CMK (cell line): ENCODE measurements at regions not wholly inside any gene's neighbourhood (a gene's known extent, or its start where the extent isn't known, plus 50 kb on each side); places are given as distances from the start of the nearest gene placed in this dataset.

Experiments used
- DNase-seq: peaks from one replicate; pipeline ENCODE4 v3.0.0-alpha.2; 2010; ENCODE audit warnings: low read depth

DNA sequence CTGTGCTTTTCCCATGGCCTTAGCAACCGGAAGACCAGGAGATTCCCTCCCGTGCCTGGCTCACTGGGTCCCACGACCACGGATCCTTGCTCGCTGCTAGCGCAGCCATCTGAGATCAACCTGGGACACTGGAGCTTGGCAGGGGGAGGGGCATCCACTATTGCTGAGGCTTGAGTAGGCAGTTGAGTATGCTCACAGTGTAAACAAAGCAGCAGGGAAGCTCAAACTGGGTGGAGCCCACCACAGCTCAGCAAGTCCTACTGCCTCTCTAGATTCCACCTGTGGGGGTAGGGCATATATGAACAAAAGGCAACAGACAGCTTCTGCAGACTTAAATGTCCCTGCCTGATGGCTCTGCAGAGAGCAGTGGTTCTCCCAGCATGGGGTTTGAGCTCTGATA, 697.0 kb downstream of the SORCS1 start:
- DNase-seq, result no peak

DNA sequence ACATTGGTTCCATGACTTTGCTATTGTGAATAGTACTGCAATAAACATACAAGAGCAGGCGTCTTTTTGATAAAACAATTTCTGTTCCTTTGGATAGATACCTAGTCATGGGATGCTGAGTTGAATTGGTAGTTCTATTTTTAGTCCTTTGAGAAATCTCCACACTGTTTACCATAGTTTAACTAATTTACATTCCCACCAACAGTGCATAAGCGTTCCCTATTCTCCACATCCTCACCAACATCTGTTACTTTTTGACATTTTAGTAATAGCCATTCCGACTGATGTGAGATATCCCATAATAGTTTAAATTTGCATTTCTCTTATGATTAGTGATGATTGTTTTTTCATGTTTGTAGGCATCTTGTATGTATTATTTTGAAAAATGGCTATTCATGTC, 707.0 kb downstream of the SORCS1 start:
- no peak for DNase-seq

DNA sequence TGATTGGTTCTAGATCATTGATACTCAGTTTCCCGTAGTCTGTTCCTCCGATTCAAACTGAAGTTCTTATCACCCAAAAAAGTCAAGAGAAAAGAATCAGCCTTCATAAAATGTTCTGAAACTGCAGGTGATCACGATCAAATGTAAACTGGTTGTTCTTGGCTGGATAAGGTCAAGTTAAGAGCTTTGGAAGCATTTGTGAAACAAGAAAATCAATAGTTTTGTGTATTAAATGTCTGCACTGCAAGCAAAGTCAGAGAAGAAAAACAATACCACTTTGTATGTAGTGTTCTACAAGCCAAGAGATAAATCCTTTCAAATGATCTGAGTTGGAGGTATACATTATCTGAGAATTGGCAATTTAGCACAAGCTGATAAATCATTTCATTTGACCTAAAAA, 710.3 kb downstream of the SORCS1 start:
- no peak for DNase-seq

DNA sequence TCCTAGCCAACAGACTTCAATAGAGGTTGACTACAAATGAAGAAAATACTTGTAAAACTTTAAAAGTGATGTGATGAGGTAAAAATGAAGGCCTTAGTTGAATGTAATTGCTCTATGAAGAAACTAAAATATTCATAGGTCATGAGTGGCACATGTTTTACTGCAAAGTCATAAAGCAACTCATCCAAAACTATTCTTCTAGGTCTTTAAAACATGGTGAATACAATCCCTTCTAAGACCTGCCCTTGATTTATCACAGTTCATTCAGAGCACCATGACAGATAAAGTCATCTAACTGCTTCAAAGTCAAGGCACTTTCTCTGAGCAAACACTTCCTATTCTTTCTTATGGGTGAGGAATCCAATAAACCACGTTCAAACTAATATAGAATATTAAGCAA, 713.5 kb downstream of the SORCS1 start:
- DNase-seq, result no peak

DNA sequence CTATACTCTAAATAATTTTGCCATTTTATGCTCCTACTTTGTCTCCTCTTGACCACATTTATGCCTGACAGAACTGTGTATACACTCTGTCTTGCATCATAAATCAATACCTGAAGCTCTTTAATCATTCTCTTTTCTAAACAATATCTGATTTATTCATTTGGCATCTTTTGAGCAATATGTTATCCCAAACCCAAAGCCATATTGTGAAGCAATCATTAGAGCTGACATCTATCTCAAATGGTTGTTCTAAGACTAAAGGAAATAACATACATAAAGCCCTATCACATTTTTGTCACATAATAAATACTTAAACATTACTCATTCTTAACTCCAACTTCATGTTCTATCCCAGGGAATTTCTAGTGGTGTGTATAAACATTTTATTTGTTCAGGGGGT, 717.6 kb downstream of the SORCS1 start:
- no peak for DNase-seq

DNA sequence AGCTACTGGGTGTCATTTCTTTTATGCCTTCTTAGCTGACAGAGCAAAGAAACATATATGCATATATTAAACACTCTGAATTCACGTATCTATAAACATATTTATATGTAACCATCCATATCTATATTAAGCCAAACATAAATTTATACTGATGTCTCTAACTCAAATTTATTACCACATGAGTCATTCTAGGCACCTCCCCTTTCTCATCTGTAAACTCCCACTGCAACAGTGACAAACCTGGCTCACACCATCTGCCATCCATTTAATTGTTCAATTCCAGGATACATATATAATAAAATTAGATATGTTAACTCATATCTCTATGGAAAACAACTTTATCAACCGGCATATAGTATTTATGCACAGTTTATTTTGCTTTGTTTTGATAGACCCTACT, 722.3 kb downstream of the SORCS1 start:
- DNase-seq, result no peak

DNA sequence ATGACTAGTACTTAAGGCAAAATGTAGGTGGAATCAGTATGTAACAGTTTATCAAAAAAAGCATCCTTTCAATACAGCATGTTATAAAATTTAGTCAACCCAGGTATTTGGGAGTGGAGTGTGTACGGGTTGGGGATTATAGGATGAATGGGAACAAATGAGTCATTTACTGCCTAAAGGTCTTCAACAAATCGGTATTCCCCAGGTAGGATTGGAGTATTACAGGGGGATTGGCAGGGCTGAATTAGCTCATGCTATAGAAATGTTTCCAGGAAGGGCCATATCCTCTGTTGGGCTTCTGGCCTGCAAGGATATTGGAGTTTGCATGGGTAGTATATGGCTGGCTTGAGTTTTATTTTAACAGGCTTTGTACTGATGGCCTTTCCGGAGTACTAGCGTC, 723.7 kb downstream of the SORCS1 start:
- DNase-seq, result no peak

DNA sequence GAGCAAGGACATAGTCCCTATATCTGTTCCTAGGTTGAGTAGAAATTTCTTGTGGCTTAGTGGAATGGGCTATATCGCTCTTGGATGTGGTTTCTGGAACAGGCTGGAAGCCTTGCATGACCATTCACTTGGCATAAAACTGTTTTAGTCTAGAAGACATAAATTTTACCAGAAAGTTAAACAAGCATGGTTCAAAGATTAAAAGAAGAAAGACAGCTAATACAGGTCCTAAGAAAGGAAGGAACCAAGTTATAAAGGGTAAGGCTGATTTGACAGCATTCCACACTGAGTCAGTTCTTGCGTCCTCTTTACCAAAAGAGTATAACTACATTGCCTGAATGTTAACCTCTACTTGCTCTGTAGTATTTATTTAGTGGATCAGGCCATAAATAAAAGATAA, 724.2 kb downstream of the SORCS1 start:
- DNase-seq, result no peak

DNA sequence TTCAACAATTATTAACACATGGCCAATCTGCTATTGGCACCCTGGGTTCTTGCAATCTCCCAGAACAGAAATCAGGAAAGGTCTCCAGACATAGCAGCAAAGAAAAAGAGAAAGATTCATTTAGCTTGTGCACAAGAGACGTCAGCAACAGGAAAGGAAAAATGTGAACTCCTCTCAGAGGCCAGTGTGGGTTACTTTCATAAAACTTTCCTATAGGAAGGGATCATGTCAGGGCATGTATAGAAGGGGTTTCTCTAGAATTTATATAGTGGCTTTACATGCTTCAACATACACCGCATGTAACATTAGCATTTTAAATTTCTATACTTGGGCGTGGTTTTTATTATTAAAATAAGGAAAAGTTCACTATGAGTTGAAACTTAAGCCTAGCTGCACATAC, 725.1 kb downstream of the SORCS1 start:
- no peak for DNase-seq

DNA sequence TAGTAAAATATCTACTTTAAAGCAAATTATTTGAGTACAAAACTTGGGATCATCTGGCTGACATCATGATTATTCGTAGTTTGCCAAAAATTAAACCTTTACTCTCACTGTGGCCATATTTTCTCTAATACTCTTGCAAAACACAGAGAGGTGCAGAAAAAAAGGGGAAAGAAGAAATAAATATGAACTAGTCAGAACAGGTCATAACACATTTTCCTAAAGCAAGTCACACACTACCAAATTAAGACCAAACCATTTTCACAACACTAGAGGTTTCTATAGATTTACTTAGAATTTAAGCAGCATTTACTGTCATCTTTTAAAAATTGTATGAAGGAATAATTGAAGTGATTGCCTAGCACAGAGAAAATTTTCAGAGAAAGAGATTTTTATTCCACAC, 726.1 kb downstream of the SORCS1 start:
- no peak for DNase-seq

DNA sequence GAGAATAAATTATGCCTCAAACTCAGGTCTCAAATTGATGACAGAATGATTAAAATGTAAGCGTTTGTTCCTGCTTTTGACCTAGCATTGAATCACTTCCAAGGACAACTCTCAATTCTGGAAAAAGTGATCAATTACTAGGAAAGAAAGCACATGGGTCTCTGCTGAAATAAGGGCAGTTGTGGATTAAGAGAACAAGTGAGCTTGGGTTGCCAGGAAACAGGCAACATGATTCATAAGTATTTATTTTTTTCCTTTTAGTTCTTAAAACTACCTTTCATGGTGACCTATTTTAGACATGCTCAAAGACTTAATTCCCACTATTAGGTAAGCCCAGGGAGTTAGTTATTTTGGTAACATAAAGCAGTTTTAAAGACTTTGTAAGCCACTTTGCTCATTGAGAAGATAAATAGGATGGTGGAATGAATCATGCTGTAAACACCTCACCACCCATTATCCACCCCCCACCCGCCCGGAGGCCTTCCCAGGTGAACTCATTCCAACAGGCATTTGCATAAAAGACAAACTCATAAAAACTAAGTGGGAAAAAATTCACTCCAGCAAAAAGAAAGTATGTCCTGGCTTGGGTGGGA, 728.3 kb downstream of the SORCS1 start:
- DNase-seq, result no peak

DNA sequence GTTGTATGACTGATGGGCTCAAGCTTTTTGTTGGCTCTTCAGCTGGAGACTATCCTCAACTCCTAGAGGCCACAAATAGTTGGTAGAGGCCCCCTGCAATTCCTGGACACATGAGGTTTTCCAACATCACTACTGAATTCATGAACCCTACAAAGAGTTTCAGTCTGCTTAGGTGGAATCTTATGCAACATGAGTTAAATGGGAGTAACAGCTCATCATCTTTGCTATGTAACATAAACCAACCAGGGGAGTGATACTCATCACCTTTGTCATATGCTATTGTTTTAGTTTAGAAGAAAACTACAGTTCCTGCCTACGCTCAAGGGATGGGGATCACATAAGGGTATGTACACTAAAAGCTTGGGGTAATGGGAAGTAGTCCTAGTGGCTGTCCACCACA, 729.4 kb downstream of the SORCS1 start:
- DNase-seq, result no peak

DNA sequence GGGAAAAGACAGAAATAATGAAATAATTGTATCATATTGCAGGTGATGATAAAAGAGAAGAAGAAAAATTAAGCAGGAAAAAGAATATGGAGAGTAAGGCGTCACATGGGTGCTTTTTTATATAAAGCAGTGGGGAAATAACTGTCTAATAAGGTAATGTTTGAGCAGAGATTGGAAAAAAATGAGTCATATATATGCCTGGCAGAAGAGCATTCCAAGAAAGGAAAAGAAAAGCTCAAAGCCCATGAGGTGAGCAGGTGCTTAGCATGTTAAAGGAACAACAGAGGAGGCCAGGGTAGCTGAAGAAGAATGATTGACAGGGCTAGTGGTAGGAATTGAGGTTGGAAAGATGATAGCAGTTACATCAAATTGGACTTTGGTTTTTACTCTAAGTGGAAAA, 739.5 kb downstream of the SORCS1 start:
- no peak for DNase-seq

DNA sequence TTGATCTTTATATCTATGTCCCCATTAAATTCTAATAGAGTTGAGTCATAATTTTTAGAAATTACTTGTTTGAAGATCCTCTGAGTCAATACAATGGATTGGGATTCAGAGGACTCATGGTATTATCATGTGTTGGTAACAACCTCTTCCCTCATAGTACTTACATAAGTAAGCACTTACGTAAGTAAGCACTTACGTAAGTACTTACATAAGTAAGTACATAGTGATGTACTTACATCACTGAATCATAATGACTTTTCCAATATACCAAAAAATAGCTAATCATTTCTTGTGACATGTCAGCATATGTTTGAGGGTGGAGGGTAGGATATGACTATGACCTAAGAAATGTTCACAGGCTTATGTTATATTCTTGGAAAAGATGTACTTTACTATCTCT, 740.5 kb downstream of the SORCS1 start:
- DNase-seq, result no peak

DNA sequence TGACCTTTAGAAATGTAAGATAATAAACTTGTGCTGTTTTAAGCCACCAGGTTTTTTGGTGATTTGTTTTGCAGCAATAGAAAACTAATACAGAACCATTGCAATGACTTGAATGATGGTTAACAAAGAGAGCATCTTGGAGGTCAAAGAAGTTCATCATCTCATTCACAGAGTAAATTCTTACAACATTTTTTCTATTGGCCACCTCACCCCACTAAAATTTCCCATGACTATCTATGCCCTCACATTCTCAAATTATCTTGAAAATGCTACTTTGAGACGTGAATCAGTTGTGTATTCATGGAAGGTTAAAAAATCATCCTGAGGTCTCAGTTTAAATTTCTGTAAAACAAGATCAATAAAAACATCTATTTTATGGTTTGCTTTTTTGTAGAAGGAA, 754.2 kb downstream of the SORCS1 start:
- no peak for DNase-seq

DNA sequence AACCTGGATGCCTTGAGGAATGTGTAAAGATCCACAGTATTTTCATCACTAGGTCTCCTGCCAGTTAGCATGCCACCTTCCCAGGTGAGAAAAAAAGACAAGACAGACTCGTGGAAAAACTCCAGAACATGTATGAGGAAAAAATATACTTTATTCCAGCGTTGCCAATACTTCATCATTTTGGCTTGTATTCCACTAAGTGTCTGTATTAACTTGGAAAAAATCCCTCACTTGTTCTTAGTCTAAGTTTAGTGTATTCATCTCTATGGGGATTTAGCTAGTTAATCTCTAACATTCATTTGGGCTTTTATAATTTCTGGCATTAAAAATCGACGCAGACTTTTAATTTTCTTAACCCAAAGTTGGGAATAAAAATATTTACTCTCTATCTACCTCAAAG, 759.4 kb downstream of the SORCS1 start:
- DNase-seq, result no peak

DNA sequence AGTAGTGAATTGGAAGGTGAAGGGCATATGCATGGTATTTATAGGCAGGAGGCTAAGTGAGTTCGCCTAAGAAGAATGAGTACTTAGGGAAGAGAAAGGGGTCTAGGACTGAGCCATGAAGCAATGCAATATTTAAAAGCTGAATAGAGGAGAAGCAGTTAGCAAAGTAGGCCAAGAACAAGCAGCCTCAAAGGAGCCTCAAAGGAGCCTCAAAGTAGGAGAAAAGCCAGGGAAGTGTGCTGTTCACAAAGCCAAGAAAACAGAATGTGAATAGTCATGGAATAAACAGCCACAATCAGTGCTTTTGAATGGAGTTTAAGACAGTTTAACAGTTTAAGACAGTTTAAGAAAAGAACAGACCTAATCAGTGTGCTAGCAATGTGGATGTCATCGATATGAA, 762.0 kb downstream of the SORCS1 start:
- no peak for DNase-seq

DNA sequence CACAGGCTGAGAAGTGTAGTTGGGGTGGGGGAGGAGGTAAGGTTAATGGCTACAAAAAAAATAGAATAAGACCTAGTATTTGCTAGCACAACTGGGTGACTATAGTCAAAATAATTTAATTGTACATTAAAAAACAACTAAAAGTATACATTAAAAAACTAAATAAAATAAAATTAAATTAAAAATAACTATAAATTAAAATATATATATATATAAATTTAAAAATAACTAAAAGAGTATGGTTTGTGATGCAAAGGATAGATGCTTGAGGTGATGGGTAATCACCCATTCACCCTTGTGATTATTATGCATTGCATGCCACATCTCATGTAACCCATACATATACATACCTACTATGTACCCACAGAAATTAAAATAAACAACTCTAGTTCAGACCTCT, 762.5 kb downstream of the SORCS1 start:
- no peak for DNase-seq

DNA sequence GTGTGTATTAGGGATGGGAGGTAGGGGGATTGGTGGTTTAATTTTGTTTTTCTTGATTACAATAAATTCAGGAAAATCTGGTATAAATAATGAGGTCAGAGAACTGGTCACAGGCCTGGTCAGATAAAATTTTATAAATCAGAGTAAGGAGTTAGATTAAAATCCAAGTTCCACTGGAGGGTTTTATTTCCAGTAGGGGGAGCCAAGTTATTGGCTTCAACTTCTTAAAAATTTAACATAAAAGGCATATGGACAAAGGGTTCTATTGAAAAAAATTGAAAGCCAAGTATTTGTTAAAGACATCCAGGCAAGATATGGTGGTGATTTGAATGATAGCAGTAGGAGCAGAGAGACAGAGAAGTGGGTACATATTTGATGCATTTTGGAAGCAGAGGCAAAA, 763.3 kb downstream of the SORCS1 start:
- no peak for DNase-seq

DNA sequence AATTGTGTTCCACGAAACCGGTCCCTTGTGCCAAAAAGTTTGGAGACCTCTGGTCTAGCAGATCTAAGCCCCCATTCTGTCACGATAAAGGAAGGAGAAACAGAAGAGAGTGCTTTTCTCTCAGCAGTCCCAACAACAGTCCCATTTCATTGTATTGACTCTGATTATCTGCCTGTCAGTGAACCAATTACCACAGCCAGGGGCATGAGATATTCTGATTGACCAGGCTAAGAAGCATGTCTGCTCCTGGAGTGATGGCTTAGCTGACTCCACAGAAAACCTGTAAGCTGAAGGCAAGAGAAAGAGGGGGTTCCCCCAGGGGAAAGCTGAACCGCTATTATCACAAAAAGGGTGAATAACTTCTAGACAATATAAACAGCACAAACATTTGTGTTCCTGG, 765.4 kb downstream of the SORCS1 start:
- no peak for DNase-seq

DNA sequence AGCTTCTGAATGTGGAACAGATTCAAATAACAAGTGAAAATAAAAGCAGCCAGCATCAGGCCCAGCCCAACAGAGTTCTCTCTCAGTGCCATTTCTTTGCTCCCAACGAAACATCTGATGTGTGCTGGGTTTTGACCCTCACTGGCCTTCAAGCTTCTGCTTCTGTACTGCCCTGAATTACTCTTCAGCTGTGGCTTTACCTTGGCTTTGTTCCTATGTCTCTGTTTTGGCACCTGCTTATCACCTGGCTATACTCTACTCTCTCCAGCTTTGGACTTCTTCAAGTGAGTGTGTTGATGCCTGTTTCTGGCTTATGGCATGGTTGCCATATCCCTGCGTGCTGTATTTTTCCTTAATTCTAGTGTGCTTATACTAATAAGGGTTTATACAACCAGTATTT, 768.3 kb downstream of the SORCS1 start:
- DNase-seq, result no peak

DNA sequence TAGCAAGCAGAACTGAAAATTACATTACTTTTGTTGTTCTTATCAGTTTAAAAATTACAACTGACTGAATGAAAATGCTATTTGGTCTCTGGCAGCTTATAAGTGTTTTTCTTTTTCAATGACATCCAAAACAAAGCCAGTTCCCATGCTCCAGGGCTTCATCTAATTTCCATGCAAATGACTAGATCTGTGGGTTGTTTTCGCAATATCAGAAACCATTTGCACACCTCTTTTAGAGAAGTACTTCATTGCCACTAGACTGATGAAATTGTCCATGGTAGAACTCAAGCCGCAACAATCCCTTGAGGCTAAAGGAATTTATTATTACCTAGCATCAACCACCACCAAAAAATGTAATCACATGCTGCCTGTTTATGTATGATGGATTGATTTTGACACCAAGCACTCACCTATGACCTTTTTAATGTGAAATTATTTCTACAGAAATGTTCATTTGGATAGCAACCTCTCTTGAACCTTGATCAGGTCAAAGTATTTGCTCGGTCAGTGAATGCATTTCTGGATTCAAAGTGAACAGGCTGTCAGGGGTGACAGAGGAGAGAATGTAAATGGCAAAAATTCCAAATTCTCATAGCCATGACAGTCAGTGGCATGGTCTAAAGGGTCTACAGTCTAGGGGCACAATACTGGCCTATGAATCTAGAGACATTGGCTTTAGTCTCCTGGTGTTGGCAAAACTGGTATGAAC, 769.3 kb downstream of the SORCS1 start:
- no peak for DNase-seq

DNA sequence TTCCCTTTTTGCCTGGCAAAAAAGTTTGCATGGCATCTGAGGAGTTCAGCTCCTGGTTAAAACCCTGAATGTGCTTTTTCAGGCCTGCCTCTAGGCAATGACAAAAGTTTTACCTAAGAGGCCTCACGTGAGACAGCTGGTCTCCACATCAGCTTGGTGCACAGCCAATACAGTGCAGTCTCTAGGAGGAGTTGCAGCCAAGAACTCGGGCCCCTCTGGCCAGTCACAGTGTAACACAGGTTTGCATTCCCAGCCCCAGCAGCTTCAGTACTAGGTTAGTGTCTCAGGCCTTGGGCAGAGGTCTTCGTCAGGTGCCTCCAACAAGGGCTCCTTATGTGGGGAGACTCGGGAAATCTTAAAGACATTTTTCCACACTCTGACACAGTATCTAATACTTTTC, 771.7 kb downstream of the SORCS1 start:
- DNase-seq, result no peak

DNA sequence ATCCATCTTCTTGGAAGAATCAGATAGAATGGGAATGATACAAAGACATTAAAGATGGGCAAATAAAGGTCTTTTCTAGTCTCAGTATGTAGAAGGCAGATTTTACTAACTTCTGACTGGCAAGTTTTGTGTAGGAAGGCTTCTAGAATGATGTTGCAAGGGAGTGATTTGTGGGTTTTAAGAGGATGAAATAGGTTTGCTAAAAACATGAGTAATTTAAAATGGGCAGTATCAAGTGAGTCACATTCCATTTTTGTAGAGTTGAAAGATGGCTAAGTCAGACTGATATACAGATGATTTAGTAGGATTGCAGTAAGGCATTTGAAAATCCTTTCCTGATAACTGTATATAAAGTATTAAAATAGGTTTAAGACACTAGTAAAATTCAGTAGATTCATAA, 777.4 kb downstream of the SORCS1 start:
- DNase-seq, result no peak
